ENCODE measurements at regions not wholly inside any gene's neighbourhood (a gene's known extent, or its start where the extent isn't known, plus 50 kb on each side); places are given as distances from the start of the nearest gene placed in this dataset.
"Not testable (repeated sequence)": the region's sequence is repeated elsewhere in the genome, so short reads cannot be mapped to it uniquely, and the experiment has no call there.

GRCh38 chr2:15808204-15808910 lies 132.0 kb upstream of the MYCN start:
- peak; percentile 60 for DNase-seq

- peak; percentile 60 for DNase-seq
Measured at GRCh38 chr2:15808944-15809343, 131.4 kb upstream of the MYCN start.

GRCh38 chr2:15809404-15809803 lies 130.9 kb upstream of the MYCN start:
- peak; percentile 52 for DNase-seq

DNA sequence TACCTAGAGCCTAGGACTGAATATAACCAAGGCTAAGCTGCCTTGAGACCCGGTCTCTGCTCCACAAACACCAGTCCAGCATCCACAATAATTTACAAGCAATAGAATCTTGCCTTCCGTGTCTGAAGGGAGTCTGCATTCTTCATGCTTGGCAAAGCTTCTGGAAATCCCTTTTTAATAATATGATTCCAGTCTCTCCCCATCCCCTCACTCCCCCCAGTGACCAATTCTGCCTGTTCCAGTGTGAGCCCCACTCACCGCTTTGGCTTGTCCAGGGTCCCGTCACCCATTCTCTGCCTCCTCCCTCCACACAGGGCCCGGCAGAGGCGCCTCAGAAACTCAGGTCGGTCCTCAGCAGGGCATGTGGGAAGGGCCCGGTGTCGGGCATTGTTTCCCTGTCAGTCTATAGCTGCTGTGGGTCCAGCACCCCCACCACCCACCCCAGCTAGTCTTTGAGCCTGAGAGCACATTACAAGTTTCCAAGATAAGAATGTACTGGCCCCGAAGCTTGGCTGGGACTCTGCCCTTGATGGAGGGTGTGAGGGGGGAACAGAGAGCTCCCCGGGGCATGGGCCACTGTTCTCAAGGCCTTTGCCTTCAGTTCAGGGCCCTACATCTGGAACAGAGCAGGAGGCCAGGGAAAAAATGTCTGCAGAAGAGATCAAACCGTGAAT lies 129.7 kb upstream of the MYCN start:
- peak; percentile 65 for DNase-seq

- DNase-seq, result no peak
Measured at GRCh38 chr2:15811367-15811766, 129.0 kb upstream of the MYCN start.

DNA sequence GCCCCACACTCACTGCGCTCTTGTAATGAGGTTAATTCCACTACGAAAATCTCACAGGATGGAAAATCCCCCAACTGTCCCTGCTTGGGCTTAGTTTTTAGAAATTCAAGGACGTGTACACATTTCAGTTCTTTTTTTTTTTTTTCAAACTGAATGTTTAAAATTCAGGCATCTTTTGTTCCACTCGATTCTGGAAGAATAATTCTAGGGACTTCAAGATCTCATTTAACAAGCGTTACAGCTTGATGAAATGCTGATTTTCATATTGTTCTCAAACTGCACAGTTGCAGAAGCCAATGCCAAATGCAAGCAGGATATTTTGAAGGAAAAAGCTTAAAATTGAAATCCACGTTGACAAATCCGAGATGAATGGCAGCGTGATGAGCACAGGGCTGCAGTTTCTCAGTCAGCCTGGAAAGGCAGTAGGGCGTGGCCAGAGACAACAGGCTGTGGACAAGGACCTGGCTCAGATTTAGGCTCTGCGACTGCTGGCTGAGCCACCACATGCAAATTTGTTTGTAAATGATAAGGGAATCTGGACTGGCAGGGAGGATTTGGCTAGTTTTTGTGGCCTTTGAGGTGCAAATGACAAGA lies 128.1 kb upstream of the MYCN start:
- no peak for DNase-seq

- DNase-seq, result no peak
Measured at GRCh38 chr2:15813481-15814266, 126.7 kb upstream of the MYCN start.

DNA sequence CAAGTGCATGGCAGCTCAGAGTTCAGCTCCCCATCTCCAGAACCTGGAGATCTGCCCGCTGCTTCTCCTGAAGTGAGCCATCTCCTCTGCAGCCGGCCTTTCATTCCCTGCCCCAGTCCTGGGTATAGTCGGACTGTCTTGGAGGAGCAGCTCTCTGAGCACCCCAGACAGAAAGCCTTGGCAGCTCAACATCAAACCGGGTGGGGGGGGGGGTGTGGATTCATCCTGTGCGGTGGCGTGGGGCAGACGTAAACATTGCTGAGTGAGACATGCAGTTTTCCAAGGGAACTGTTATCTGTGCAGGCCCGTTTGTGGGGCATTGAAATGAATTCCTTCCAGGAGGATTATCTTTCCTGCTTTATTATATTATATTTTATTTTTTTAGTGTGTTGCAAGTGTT lies 125.9 kb upstream of the MYCN start:
- no peak for DNase-seq

DNA sequence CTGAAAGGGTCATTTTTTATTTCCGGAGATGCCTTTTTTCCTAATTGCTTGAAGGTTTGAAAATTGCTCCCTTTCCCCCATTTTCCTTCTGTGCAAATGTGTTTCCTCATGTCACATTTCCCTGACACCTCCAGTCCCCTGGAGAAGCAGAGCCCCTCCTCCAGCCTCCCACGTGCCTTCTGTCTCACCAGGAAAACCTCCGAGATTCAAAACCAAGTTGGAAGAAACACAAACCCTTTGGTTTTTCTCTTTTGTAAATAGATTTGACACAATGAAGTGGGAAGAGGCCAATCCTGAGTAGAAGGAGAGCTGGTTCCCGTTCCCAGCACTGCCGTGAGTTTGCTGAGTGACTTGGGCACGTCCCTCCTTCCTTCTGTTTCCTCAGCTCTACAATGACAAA lies 125.4 kb upstream of the MYCN start:
- peak; percentile 42 for DNase-seq

GRCh38 chr2:15816226-15816625 lies 124.1 kb upstream of the MYCN start:
- no peak for DNase-seq

DNA sequence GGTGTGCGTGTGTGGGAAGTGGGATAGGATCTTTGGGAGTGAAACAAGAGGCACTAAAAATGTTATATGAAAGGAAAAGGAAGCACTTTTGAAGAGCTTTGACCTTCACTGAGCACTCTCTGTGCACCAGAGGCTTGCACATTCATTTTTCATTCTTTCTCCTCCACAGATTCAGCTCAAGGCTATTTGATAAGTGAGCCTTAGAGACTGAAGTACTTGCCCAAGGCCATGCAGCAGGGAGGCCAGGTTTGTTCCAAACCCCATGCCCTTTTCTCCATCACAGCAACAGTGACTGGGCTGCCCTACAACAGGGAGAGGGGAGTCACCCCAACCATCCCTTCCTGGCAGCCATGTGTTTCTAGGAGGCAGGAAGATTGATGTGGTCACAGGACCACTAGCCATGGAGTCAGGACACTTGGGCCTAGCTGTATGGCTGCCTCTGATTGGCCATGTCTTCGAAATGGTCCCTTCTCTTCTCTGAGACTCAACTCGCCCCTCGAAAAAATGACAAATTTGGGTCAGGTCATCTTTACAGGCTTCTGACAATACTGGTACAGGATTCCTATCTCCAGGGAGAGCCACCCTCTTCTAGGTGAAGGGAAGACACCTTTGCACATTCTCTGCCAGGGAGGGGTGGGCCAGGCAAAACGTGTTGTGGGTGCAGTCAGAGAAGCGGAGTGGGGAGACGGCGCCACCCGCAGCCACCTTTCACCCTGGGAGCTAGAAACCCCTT lies 123.5 kb upstream of the MYCN start:
- DNase-seq, result no peak

DNA sequence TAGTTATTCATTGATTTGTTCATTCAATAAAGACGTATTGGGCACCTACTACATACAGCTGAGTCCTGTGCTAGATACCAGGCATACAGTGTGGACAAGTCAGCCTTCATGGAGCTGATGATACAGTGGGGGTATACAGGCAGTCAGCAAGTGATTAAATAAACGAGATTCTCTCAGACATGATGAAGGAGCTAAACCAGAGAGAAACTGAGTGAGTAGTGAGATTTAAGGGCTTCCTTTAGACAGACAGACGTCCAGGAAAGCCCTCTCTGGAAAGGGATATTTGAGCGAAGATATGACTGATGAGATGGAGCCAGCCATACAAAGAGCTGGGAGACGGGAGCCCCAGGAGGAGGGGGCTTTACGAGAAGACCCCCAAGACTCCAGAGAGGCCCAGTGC lies 122.6 kb upstream of the MYCN start:
- DNase-seq, result no peak

DNA sequence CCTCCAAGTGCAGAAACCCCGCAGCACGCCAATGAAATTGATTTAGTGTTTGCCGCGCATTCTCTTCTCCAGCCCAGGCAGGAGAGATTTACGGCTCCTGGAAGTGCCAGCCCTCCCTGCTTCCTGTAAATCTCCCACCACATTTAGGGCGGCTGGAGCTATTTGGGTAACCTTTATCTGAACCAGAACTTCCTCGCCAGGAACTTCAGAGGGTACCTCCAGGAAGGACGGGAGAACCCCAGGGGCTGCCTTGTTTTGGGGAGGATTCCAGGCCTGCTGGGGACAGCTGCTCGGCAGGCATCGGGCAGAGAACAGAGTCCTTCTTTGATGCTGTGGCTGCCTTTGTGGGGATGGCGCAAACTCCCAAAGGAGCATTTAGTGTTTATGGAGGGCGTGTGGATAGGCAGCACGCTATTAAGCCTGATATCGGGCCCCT lies 122.0 kb upstream of the MYCN start:
- peak; percentile 72 for DNase-seq

DNA sequence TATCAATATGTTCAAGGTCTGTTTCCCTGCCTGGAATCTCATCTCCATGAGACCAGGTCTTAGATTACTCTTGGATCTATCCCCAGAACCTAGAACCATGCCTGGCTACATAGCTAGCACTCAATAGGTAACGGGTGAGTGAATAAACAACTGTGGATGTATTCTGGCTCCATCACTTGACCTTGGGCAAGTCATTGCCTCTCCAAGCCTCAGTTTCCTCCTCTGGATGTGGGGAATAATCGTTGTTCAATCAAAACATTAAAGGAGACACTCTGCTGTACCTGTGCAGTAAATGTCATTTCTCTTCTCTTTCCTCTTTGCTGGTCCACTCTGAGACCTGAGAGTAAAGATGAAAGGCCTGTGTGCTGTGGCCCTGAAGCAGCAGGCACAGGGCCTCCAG lies 121.5 kb upstream of the MYCN start:
- DNase-seq, result no peak

- peak; percentile 53 for DNase-seq
Measured at GRCh38 chr2:15819562-15820256, 120.6 kb upstream of the MYCN start.

DNA sequence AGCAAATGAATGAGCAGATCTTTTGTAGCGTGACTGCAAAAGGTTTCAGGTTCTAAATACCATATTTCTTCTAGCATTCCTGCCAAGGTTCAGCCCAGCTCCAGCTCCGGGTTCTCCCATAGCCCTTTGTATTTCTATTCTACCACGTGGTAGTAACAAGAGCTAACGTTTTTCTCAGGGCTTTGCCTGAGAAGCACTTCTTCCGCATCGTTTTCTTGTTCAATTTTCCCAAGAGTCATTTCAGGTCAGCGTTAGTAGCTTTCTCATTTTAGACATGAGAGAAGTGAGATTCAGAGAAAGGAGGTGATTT lies 120.1 kb upstream of the MYCN start:
- no peak for DNase-seq

DNA sequence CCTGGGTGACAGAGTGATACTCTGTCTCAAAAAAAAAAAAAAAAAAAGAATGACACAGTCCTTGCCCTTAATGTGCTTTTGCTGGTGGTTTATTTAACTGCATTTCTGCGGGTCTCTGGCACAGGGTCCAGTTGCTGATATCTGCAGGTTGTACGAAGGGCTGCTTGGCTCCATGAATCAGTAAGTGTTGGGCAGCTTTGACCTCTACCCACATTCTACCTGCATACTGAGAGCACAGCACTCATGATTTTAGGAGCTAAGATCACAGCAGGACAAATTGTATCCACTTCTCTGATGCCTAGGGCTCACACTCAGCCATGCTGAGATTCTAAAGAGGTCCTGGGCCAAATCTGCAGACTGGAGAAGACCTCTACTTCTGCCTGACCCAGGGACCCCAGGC lies 119.4 kb upstream of the MYCN start:
- DNase-seq, result no peak

DNA sequence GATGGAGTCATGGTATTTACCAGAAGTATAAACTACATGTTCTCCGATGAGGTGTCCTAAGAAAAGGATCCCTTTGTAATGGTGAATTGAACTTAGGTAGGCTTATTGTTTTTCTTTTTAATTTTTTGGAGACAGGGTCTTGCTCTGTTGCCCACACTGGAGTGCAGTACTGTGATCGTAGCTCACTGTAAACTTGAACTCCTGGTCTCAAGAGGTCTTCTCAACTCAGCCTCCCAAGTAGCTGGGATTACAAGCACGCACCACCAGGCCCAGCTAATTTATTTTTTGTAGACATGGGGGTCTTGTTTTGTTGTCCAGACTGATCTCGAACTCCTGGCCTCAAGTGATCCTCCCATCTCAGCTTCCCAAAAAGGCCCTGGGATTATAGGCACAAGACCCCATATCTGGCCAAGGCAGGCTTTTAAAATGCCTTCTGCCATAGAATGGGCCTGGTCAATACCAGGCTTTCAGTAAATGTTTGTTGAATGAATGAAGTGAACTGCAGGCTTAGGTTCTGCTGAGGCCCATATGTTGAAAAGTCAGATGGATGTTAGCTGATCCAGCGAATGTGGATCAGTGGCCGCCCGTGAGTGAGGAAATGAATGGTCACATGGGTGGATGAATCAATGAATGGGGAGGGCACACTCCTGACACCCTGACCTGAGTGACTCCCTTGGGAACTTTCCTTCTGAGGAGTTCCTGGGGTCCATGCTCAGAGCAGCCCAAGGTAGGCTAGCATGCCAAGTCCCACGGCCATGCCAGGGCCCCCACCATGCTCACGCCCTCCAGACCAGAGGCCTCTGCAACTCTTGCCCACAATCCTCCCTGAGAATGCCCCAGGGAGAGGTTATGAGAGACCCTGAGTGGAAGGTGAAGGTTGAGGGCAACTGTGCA lies 118.0 kb upstream of the MYCN start:
- no peak for DNase-seq

- no peak for DNase-seq
Measured at GRCh38 chr2:15823459-15824396, 116.6 kb upstream of the MYCN start.

- DNase-seq, result not testable (repeated sequence)
Measured at GRCh38 chr2:15824467-15824866, 115.9 kb upstream of the MYCN start.

Data from right kidney (tissue), 1 donor.